ENCODE measurements at regions not wholly inside any gene's neighbourhood (a gene's known extent, or its start where the extent isn't known, plus 50 kb on each side); places are given as distances from the start of the nearest gene placed in this dataset.
"Not testable (repeated sequence)": the region's sequence is repeated elsewhere in the genome, so short reads cannot be mapped to it uniquely, and the experiment has no call there.

- DNase-seq = no peak
Measured at GRCh38 chr17:13442361-13442760, 159.4 kb downstream of the HS3ST3A1 start.

- no peak for DNase-seq
Measured at GRCh38 chr17:13441873-13442272, 159.9 kb downstream of the HS3ST3A1 start.

- no peak for DNase-seq
Measured at GRCh38 chr17:13437966-13438779, 163.6 kb downstream of the HS3ST3A1 start.

GRCh38 chr17:13435230-13435629, 166.5 kb downstream of the HS3ST3A1 start:
- no peak for DNase-seq

- no peak for DNase-seq
Measured at GRCh38 chr17:13429201-13429600, 172.5 kb downstream of the HS3ST3A1 start.

GRCh38 chr17:13428611-13429042, 173.1 kb downstream of the HS3ST3A1 start:
- no peak for DNase-seq

- DNase-seq = no peak
Measured at GRCh38 chr17:13426991-13427390, 174.7 kb downstream of the HS3ST3A1 start.

GRCh38 chr17:13425390-13425789, 176.3 kb downstream of the HS3ST3A1 start:
- no peak for DNase-seq

GRCh38 chr17:13421581-13422130, 180.1 kb downstream of the HS3ST3A1 start:
- no peak for DNase-seq

GRCh38 chr17:13420878-13421277, 180.9 kb downstream of the HS3ST3A1 start:
- DNase-seq = peak; percentile 75

GRCh38 chr17:13420418-13420826, 181.3 kb downstream of the HS3ST3A1 start:
- DNase-seq = no peak

- DNase-seq = no peak
Measured at GRCh38 chr17:13419676-13420075, 182.1 kb downstream of the HS3ST3A1 start.

GRCh38 chr17:13418891-13419290, 182.8 kb downstream of the HS3ST3A1 start:
- DNase-seq = no peak

GRCh38 chr17:13417381-13417950, 184.3 kb downstream of the HS3ST3A1 start:
- no peak for DNase-seq

GRCh38 chr17:13416748-13417363, 184.9 kb downstream of the HS3ST3A1 start:
- DNase-seq = no peak

- peak; percentile 73 for DNase-seq
Measured at GRCh38 chr17:13415871-13416416, 185.8 kb downstream of the HS3ST3A1 start.

- not testable (repeated sequence) for DNase-seq
Measured at GRCh38 chr17:13415200-13415599, 186.5 kb downstream of the HS3ST3A1 start.

GRCh38 chr17:13413001-13413400, 188.7 kb downstream of the HS3ST3A1 start:
- DNase-seq = no peak

- DNase-seq = no peak
Measured at GRCh38 chr17:13410874-13411273, 190.9 kb downstream of the HS3ST3A1 start.

GRCh38 chr17:13410214-13410613, 191.5 kb downstream of the HS3ST3A1 start:
- no peak for DNase-seq

GRCh38 chr17:13409455-13409854, 192.3 kb downstream of the HS3ST3A1 start:
- no peak for DNase-seq

- DNase-seq = no peak
Measured at GRCh38 chr17:13407381-13407780, 194.3 kb downstream of the HS3ST3A1 start.

GRCh38 chr17:13405807-13406206, 195.9 kb downstream of the HS3ST3A1 start:
- DNase-seq = no peak
